NCI-H187 (cell line): ENCODE measurements at regions not wholly inside any gene's neighbourhood (a gene's known extent, or its start where the extent isn't known, plus 50 kb on each side); places are given as distances from the start of the nearest gene placed in this dataset.
A peak's percentile ranks its signal among the peaks of the same experiment; 100 is the strongest.

ENCODE experiments used
- DNase-seq, 2 experiments: peaks; one replicate each; lab custom pipeline; 2025; lab: John Stamatoyannopoulos, UW

DNA sequence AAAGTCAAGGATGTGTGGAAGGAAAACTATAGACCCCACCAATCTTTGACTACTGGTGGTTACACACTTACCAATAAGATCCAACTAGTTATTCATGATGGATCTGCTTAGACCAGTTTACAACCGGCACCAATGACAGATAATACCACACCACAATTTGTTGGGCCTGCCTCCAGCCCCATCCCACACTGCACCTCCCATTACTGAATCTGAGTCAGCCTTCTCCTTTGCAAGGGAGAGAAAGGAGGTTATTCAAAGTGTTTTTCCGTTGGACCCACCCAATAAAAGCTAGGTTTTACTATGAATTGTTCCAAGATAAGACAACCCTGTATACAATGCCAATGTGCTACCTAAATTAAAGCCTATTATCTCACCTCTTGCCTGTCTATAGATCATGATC, 453.5 kb downstream of the MTRR start:
- no peak for DNase-seq

DNA sequence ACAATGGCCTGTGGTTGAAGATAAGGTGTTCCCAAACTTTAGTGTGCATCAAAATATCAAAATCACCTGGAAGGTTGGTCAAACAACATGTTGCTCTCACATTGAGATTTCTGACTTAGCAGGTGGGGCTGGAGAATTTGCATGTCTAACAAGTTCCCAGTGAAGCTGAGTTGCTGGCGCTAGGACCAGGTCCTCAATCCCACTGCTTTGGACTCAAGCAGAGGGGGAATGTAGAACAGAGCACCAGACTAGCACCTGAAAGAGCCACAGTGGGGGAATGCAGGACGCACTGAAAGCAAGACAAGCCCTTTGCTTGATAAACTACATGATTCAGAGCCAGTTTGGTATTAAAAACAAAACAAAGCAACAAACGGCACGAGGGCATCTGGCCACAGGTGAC, 458.1 kb downstream of the MTRR start:
- DNase-seq, result no peak

DNA sequence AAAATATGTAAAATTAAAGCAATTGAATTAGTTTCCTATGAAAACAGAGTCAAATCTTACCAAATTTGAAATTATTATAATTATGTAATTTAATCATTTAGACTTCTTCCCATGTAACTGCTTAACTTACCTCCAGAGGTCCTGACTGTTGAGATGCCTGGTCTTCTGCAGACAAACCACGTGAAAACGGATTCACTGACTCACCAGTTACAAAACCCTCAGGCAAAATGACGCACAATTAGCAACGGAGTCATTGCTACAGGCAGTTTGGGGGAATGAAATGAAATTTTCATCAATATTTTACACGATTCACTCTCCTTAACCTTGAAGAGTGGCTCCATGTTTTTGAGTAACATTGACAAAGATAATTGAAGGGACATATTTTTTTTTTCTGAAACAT, 460.8 kb downstream of the MTRR start:
- DNase-seq, result no peak

DNA sequence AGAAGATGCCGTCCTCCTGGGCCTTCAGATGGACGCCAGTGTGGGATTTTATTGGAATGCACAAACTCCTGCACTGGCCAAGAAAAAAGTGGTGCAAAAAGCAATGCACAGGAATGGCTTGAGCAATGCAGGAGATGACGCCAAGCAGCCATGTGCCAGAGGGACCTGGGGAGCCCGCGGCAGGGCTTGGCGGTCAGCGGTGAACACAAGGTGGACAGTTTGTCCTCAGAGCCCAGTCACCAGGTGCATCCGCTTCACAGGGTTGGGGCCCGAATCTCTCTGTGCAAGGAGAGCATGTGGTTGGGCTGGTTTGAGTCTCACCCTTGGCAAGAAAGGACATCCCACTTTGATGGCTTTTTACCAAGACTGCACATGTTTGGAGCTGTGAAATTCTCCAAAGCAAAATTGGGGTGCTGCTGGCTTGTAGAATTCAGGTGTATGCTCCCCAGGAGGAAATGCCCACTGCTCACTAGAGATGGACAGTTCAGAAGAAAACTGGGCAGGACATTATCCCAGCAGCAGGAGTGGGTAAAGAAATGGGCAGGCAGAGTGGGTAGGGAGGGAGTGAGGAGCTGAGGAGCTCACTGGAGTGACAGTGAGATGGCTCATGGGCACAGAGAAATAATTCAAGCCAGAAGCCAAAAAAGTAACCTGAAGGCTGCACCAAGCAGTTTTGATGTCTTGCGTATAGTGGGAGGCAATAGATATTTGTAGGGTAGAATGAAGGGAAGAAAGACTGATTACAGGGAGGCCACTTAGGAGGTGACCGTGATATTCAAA, 463.9 kb downstream of the MTRR start:
- DNase-seq, result no peak

DNA sequence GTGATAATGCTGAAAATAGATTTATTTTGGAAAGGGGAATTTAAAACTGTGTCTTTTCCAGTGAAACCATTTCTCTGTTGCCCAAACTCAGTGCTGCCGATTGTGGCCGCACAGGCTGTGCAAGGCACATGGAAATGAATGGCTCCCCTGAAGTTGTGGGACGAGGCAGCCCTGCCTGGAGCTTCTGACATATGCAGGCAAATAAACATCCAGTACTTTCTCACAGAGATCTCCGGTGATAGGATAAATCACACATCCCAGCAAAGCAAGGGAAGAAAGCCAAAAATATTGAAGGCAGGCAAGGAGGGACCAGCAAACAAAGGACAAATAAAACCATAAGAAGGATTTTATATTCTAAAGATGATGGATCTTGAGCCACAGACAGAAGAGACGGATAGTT, 464.5 kb downstream of the MTRR start:
- DNase-seq, result no peak

DNA sequence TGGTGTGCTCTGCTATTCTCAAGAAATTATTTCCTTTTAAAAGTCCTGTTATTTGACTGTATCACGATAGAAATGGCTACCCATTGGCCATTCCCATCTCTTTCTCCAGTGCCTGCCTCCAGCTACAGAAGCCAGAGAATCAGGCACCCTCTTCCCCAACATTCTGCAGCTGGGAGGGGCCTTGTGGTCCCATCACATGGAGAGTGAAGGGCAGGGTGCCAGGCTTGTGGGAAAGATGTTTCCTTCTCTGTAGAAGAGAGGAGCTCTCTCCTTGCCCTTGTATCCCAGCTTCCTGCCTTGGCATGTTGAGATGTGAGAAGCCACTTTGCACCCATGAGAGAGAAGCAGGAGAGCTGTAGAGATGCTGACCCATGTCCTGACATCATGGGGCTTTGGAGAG, 465.0 kb downstream of the MTRR start:
- peak in 1 of 2 experiments; percentile 9 for DNase-seq

DNA sequence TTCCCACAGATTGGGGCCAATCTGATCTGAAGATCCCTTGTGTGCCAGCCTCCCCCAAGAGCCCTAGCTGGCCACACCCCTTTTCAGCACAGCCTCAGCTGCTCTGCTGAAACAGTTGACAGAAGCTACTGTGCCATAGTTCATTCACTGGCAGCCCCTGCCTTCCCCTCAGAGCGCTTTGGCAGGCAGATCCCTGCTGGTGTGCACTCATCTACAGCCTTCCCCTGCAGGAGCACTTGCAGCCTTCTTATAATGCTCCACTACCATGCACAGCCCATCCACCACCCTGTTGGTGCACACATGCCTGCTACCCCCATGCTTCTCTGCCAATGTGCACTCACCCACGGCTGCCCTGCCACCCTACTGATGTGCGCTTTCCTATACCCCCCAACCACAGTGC, 471.3 kb downstream of the MTRR start:
- DNase-seq, result no peak

DNA sequence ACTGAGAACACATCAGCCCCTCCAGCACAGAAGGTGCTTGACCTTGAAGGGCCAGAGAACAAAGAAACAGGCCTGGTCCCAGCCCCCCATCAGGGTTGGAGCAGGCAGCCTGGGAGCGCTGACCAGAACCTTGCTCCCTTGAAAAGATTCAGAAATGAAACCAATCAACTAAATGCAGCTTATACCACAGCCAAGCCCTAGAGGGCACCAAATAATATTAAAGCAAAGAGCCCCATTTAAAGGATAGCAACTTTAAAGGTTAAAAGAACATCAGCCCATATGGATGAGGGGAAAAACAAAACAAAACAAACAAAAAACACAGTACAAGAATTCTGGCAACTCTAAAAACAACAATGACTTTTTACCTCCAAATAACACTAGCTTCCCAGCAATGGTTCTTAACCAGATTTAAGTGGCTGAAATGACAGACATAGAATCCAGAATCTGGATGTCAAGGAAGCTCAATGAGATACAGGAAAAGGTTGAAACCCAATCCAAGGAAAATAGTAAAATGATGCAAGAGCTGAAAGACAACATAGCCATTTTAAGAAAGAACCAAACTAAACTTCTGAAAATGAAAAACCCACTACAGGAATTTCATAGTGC, 471.9 kb downstream of the MTRR start:
- DNase-seq, result no peak

DNA sequence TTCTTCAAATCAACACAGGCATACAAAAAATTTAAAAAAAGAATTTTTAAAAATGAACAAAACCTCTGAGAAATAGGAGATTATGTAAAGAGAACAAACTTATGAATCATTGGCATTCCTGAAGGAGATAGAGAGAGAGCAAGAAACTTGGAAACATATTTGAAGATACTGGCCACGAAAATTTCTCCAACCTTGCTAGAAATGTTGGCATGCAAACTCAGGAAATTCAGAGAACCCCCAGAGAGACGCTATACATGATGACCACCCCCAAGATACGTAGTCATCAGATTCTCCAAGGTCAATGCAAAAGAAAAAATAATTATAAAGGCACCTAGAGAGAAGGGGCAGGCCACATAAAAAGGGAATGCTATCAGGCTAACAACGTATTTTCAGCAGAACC, 472.5 kb downstream of the MTRR start:
- no peak for DNase-seq

DNA sequence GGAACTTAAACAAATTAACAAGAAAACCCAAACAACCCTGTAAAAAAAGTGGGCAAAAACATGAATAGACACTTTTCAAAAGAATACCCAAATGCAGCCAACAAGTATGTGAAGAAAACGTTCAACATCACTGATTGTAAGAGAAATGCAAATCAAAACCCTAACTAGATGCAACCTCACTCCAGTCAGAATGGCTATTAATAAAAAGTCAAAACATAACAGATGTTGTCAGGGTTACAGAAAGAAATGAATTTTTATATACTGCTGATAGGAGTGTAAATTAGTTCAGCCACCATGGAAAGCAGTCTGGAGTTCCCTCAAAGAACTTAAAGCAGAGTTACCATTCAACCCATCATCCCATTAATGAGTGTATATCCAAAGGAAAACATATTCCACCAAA, 479.0 kb downstream of the MTRR start:
- DNase-seq, result no peak

DNA sequence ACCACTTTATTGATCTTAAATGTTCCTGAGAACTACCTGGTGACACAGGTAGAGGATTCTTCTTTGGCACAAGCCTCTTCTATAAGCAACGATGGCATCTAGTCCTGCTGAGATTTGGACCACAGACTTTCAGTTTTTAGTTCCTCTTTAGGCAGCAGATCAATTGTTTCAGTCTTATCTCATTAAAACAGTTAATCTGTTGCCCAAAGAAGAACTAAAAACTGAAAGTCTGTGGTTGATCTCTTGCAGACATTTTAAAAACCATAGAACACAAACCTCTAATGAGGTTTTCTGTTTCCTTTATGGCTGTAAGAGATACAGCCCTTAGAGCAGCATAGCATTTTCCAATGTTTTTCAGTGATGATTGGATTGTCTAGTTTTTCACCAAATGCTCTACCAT, 480.9 kb downstream of the MTRR start:
- no peak for DNase-seq

DNA sequence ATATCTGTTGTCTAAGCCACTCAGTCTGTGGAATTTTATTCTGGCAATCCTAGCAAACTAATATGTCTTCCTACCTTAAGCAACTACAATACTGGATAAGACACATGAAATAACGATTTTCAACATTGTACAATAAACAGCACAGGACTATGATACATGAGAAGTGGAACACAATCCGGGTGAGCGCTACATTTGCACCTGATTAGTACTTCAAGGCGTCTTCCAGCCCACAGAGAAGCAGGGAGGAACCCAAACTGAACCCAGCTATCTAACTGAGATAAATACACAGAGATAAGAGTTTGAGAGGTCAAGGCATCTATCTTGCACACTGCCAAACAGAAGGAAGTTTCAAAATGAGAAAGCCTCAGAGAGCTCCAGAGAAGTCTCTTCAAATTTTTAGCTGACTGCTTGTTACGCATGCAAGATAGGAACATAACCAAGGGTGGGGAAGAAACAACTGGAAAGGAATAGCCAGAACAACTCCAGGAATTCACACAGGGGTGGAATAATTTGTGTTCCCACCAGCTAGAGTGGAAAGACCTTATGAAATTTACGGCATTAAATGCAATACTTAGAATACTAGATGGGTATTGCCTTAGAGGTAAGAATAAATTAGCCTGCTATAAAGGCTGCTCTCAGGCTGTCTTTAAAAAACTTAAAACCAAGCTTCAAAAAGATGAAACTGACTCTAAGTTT, 481.8 kb downstream of the MTRR start:
- no peak for DNase-seq

DNA sequence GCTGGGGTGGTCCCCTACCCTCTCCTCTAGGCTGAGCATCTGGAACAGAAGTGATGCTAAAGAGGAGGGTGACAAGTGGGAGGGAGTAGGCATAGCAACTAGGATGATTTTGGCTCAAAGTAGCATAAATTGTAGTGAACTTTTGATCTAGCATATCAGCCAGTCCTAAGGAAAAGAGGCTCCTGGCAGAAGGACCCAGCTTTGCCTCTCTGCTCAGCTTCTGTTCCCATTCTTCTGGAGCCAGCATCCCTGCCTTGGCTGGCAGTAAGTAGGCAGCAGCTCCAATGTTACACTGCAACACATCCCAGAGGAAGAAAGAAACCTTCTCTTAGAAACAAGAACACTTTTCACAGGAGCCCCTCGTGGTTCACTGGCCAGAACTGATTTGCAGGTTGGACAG, 487.0 kb downstream of the MTRR start:
- no peak for DNase-seq

DNA sequence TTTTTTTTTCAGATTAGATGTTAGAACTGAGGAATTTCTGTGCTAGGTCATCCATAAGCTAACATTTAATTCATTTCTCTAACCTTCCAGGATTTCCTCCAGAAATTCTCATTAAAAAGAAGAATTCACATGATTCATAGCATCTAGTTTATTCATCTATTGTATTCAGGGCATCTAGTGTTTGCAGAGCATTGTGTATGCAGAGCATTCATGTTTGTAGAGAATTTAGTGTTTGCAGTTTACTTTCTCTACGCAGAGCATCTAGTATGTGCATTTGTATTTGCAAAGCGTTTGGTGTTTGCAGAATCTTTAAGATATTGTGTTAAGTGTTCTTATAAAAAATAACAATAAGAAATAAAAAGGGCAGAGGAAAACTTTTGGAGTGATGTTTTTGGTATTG, 491.1 kb downstream of the MTRR start:
- no peak for DNase-seq

DNA sequence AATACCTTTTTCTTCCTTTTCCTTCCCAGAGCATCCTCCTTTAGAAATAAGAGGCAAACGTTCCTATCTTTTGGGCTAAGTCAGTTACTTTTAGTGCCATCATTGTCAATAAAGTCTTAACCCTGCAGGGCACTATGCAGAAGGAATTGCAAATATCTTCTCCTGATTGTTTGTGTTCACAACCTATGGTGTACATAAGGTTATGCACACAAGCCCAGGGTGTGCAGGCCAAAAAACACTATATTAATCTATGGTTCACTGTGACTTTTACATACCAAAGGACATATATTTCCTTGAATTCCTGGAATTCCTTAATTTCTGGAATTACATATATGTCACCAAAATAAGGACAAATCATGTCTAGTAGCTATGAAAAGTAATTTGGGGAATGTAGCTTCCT, 493.5 kb downstream of the MTRR start:
- DNase-seq, result no peak

DNA sequence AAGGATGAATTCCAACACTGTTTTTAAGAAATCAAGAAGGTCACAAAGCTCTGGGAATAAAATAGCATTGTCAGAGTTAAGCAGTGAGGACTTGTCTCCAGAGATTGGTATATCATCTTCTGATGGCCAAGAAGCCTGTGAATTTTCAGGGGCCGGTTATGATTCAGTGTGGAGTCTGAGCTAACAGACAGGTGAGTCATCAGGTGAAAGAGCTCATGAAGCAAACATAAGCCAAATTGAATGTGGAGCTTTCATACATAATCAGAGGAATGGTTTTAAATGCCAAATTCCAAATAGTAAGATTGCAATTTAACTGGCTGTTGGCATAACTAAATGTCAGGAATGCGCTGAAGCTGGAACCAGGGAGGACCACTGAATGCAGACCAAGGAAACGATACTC, 494.2 kb downstream of the MTRR start:
- no peak for DNase-seq

DNA sequence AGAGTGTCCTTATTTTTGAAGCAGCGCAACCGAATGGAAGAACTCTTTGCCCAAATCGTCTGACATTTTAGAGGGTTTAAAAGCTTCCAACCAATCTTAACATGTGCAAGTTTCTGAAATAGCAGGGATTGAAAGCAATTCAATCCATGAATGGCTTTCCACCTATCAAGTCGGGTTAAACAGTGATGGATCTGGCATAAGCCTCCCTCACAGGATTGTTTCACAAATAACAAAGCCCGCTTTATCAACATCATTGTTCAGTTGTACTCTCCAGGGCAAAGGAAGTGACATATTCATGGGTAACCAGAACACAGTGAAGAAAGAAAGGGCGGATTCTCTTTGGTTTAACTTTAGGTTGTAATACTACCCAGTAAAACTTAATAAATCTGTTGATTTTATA, 497.3 kb downstream of the MTRR start:
- DNase-seq, result no peak

DNA sequence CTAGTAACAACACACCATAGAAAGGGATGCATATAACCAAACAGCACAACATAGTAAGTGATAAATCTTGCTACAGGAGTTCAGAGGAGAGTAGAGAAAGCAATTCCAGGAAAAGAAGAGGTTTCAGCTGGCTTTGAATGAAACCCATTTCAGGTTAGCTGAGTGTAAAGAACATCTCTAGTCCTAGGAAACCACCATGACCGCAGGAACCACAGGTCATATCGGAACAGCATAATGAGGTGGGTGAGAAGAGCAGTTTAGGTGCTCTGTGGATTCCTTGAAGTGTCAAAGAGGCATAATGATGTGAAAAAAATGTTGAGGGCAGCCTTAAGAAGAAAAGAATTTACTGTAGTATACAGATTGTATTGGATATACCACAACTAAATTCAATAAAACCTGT, 507.5 kb downstream of the MTRR start:
- DNase-seq, result no peak

DNA sequence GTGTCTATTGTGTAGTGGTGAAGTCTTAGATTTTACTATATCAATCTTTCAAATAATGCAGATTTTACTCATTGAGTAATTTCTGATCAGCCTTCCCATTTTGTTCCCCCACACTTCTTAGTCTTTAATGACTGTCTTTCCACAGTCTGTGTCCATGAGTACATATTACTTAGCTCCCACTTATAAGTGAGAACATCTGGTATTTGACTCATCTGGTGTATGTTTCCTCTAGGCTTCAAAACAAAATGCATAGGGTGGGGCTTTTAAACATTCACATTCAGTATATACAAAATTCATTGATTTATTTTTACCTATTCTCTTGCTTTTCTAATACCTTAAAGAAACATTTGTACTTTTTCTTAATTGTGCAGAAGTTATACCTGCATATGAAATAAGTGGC, 513.0 kb downstream of the MTRR start:
- DNase-seq, result no peak

DNA sequence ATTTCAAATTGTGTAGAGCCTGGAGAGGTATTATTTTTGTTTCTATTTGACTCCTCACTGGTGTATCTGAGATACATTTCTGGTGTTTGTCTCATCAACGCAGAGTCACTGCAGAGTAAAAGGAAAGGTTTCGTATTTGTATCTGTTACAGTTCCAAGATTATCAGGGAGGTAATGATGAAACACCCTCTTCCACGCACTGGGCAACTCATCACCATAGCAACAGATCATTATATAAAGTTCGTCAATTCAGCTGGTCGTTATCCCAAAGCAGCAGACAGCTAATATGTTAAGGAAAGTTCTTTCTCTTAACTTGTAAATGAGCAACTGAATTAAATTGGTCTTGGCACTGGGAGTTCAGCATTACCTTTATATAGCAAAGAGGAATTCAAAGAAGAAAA, 513.5 kb downstream of the MTRR start:
- no peak for DNase-seq

DNA sequence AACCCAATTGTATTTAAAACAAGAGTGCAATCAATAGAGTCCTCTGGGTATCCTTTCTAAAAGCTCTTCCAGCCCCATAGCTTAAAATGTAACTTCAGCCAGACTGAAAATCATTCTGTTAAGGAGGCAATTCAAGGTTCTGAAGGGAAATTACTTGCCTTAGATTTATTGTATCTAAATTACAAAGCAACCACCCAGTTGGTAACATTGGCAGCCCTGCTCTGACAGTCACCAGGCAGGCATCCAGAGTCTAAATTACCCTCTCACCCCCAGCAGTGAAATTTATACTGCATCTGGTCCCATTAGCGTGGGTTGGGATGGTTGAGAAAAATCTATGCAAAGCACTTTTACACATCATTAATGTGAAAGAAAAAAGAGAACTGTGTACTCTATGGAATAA, 514.7 kb downstream of the MTRR start:
- peak; percentile 39 to 61 for DNase-seq

DNA sequence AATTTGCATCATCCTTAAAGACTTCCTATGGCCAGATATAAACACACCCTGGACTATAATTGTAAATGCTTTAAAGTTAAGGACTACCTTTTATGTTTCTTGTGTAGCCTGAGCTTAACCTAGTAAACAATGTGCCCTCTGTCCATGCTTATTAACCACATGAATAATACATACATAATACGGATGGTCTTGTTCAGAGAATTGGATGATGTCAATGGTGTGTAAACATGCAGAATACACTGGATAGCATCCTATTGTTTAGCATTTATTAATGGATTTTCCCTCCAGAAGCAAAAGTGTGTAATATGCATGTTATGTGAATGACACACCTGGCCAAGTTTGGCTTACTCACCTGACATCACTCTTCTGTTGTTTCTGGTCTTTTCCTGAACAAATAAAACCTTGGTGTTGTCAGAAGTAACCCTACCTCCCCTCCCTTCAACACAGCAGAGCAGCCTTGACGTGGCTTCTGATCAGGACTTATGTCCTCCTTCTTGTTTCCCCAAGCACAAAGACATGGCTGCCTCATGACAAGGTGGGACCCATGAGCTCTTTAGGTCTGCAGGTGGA, 517.9 kb downstream of the MTRR start:
- DNase-seq, result no peak

DNA sequence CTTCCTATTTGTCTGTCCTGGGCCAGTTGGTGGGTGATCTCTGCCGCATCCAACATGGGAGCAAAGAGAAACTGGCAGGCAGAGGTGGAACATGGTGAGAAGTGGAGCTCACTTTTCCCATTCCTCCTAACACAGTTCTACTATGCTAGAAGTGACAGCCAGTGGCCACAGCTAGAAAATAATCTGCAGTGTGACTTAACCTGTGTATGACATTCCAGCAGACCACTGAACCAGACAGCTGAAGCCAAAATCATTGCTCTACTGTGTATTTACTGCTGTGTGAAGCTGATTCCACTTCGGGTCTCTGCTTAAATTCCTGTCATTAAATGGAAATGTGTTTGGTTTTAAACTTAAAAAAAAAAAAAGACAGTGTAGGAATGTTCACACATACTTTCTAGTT, 523.0 kb downstream of the MTRR start:
- DNase-seq, result no peak
